Endothelial cell (in vitro differentiated cells): ENCODE measurements at regions not wholly inside any gene's neighbourhood (a gene's known extent, or its start where the extent isn't known, plus 50 kb on each side); places are given as distances from the start of the nearest gene placed in this dataset.

Experiments
- DNase-seq: peaks from one replicate; pipeline ENCODE4 v3.0.0; 2021; ENCODE audit warnings: low spot score
- H3K27ac Mint-ChIP-seq: one replicate; pipeline ENCODE4 v1.8.0; 2021; ENCODE audit warnings: mixed read lengths, inconsistent platforms; ENCODE audit not compliant: unreplicated experiment
- H3K27me3 Mint-ChIP-seq: one replicate; pipeline ENCODE4 v1.8.0; 2021; ENCODE audit warnings: mild to moderate bottlenecking, moderate library complexity, mixed read lengths, inconsistent platforms; ENCODE audit not compliant: unreplicated experiment
- H3K36me3 Mint-ChIP-seq: one replicate; pipeline ENCODE4 v1.8.0; 2021; ENCODE audit warnings: mild to moderate bottlenecking, low read depth, mixed read lengths, inconsistent platforms; ENCODE audit not compliant: unreplicated experiment
- H3K4me1 Mint-ChIP-seq: one replicate; pipeline ENCODE4 v1.8.0; 2021; ENCODE audit warnings: mild to moderate bottlenecking, mixed read lengths, inconsistent platforms; ENCODE audit not compliant: unreplicated experiment
- H3K4me3 Mint-ChIP-seq: one replicate; pipeline ENCODE4 v1.8.0; 2021; ENCODE audit warnings: mild to moderate bottlenecking, mixed read lengths, inconsistent platforms; ENCODE audit not compliant: unreplicated experiment
- H3K9me3 Mint-ChIP-seq: one replicate; pipeline ENCODE4 v1.8.0; 2021; ENCODE audit warnings: mixed read lengths, inconsistent platforms; ENCODE audit not compliant: unreplicated experiment
- TF ChIP-seq, protein P1 (sequence below): fragments of 200-600 bp; sonication (generic); IDR thresholded peaks from one replicate; pipeline ENCODE4 v1.5.0; 2021; ENCODE audit warnings: antibody characterized with exemption; ENCODE audit not compliant: unreplicated experiment

GRCh38 chr2:65922794-65923193, 490.4 kb upstream of the SPRED2 start:
- Mint-ChIP-seq H3K27ac (no peak overlapping the region), H3K4me1 (peaks cover 13% of the 10 kb centered on the region), H3K27me3 (peaks cover 5% of the 10 kb centered on the region)

GRCh38 chr2:65922030-65922429, 489.6 kb upstream of the SPRED2 start:
- Mint-ChIP-seq H3K27me3 (peaks cover 3% of the 10 kb centered on the region), H3K36me3 (no peaks in the 10 kb centered on the region), H3K27ac (no peak overlapping the region), H3K4me1 (peaks cover 13% of the 10 kb centered on the region), H3K9me3 (no peaks in the 10 kb centered on the region), H3K4me3 (no peak overlapping the region)
- no peak for DNase-seq
- TF ChIP-seq, protein P1, sequence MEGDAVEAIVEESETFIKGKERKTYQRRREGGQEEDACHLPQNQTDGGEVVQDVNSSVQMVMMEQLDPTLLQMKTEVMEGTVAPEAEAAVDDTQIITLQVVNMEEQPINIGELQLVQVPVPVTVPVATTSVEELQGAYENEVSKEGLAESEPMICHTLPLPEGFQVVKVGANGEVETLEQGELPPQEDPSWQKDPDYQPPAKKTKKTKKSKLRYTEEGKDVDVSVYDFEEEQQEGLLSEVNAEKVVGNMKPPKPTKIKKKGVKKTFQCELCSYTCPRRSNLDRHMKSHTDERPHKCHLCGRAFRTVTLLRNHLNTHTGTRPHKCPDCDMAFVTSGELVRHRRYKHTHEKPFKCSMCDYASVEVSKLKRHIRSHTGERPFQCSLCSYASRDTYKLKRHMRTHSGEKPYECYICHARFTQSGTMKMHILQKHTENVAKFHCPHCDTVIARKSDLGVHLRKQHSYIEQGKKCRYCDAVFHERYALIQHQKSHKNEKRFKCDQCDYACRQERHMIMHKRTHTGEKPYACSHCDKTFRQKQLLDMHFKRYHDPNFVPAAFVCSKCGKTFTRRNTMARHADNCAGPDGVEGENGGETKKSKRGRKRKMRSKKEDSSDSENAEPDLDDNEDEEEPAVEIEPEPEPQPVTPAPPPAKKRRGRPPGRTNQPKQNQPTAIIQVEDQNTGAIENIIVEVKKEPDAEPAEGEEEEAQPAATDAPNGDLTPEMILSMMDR = no peak

More at GRCh38 chr2:65922794-65923193, 490.4 kb upstream of the SPRED2 start:
- H3K4me3 Mint-ChIP-seq = no peak overlapping the region
- no peaks in the 10 kb centered on the region for H3K36me3 Mint-ChIP-seq
- TF ChIP-seq, protein P1 = no peak
- DNase-seq = no peak
- no peaks in the 10 kb centered on the region for H3K9me3 Mint-ChIP-seq

- no peak overlapping the region for H3K4me3 Mint-ChIP-seq
- peaks cover 3% of the 10 kb centered on the region for H3K27me3 Mint-ChIP-seq
- H3K4me1 Mint-ChIP-seq = peaks cover 13% of the 10 kb centered on the region
- no peaks in the 10 kb centered on the region for H3K36me3 Mint-ChIP-seq
- no peak for DNase-seq
- TF ChIP-seq, protein P1 = no peak
- H3K9me3 Mint-ChIP-seq = no peaks in the 10 kb centered on the region
- no peak overlapping the region for H3K27ac Mint-ChIP-seq
Measured at GRCh38 chr2:65921116-65921515, 488.7 kb upstream of the SPRED2 start.

GRCh38 chr2:65920659-65921058, 488.3 kb upstream of the SPRED2 start:
- peaks cover 13% of the 10 kb centered on the region for H3K4me1 Mint-ChIP-seq
- no peak for DNase-seq
- H3K36me3 Mint-ChIP-seq = no peaks in the 10 kb centered on the region
- H3K27me3 Mint-ChIP-seq = peaks cover 3% of the 10 kb centered on the region
- TF ChIP-seq, protein P1 = no peak
- H3K9me3 Mint-ChIP-seq = no peaks in the 10 kb centered on the region
- H3K4me3 Mint-ChIP-seq = no peak overlapping the region
- no peak overlapping the region for H3K27ac Mint-ChIP-seq

- DNase-seq = no peak
- Mint-ChIP-seq H3K4me1 (peaks cover 13% of the 10 kb centered on the region), H3K36me3 (no peaks in the 10 kb centered on the region), H3K4me3 (no peak overlapping the region), H3K9me3 (no peaks in the 10 kb centered on the region), H3K27ac (no peak overlapping the region), H3K27me3 (peaks cover 3% of the 10 kb centered on the region)
- TF ChIP-seq, protein P1 = no peak
Measured at GRCh38 chr2:65919550-65920188, 487.3 kb upstream of the SPRED2 start.
